Stimulated activated CD4-positive, alpha-beta T cell treated with anti-CD3 and anti-CD28 coated beads, Interleukin-15, amount 100 ng/mL, for 24 hours (primary cell): ENCODE measurements at regions not wholly inside any gene's neighbourhood (a gene's known extent, or its start where the extent isn't known, plus 50 kb on each side); places are given as distances from the start of the nearest gene placed in this dataset.

Source experiments
- DNase-seq: peaks from one replicate; pipeline ENCODE4 v3.0.0-alpha.2; 2020

DNA sequence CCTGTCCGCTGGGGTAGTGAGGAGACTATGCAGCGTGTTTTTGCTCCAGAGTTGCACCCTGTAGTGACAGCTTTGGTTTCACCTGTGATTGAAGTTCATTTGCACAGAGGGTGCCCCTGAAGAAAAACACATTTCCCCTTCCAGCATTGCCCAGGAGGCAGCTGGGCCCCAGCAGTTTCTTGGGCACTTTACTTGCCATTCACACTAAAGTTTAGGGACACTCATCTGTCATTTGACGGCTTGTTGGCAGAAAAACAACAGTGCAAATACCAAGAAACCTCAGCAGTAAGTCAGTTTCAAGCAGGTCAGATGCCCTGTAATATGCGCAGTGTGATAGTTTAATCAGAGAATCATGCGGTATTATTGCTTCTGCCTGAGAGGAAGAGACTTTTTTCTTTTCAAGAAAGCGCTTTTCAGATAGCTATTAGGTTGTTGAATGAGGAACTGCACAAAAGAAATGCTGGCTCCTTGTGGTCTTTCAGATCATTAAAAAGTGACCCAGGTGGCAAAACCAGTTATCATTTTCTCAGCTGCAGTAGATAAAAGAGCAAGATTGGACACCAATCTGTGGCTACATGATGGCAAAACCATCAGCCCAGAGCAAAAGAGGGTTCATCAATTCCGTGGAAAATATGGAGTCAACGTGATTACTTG, 136.2 kb upstream of the PUM3 start:
- DNase-seq, result no peak

- no peak for DNase-seq
Measured at GRCh38 chr9:2972475-2972874, 128.6 kb upstream of the PUM3 start.

DNA sequence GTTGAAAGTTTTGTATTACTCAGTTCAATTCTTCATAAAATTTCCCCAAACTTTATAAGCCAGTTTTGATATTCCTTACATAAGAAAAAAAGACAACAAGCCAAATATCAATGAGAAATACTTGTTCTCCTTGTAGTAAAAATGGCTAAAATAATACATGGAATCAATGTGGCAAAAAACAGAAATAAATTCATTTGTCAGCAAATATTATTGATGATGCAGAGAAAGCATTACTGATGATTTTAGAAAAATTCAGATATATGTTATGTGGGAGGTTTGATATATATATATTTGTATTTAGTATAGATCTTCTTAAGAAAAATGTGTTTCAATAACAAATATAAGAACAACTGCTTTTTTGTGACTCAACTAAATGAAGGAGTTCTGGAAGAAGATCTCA, 127.0 kb upstream of the PUM3 start:
- DNase-seq, result no peak

DNA sequence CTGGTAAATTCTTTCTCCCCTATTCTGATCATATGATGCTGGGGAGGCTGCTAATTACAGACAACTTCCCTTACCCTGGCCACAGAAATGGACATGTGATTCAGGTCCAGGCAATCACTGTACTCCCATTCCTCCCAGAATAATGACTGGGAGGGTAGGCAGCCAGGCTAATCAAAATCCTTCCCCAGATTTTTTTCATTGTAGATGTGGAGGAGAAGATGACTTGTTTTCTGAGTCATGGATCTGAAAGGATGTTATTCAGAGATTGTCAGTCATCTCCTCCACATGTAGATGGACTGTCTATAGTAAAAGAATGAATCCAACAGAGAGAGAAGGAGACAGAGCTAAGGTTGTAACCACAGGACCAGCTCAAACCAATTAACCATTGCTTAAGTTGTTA, 123.9 kb upstream of the PUM3 start:
- DNase-seq, result no peak

- DNase-seq, result no peak
Measured at GRCh38 chr9:2966565-2967300, 122.8 kb upstream of the PUM3 start.

DNA sequence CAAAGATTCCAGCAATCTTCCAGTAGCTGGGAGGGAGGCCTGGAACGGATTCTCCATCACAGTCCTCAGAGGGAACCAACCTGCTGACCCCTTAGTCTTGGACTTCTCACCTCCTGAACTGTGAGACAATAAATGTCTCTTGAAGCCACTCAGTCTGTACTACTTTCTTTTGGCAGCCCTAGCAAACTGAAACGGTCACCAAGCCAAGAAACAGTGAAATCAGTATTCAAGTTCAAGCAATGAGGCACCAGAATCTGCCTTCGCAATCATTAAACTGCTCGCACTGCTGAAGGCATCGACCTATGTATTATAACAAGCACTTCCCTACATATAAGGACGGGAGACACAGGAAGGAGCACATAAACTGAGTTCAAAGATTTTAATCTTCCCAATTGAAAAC, 120.6 kb upstream of the PUM3 start:
- DNase-seq, result no peak

- no peak for DNase-seq
Measured at GRCh38 chr9:2963307-2963706, 119.4 kb upstream of the PUM3 start.

- no peak for DNase-seq
Measured at GRCh38 chr9:2962471-2963172, 118.7 kb upstream of the PUM3 start.

DNA sequence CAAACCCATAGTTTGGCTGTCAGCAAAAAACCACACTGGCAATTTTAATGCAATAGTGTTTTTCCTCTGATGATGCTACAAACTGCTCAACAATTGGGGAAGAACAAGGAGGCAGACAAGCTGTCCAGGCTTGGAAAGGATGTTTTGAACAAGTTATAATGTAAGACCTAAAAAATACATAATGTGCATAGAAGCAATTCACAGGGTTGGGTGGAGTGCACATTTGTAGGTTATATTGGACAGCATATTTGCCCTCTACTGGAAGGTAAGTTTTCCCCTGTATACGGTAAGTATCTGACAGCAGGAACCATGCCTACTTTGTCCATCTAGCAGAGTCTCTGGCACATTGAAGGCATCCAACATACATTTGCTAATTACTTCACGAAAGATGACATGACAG, 114.3 kb upstream of the PUM3 start:
- no peak for DNase-seq

DNA sequence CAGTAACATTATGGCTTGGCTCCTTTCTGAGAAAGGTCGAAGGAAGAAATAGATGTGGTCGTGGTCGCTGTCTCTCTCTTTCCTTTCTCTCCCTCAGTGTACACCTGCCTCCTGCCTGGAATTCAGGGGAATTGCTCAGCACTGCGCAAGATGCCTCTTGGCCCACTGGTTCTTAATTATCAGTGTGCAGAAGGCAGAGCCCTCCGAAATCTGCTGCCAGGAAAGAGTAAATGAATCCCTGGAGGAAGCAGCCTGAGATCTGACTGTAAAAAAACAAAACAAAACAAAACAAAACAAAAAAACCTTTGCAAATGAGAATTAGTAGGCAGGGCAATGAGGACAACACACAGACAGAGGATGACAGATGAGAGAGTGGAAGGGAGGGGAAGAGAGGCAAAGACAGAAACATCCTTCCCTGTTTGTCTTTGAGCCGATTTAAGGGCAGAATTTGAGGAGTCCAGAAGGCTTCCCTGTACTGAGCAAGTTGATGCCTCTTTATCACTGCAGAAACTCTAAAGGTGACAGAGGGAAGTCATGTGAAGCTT, 113.8 kb upstream of the PUM3 start:
- no peak for DNase-seq

DNA sequence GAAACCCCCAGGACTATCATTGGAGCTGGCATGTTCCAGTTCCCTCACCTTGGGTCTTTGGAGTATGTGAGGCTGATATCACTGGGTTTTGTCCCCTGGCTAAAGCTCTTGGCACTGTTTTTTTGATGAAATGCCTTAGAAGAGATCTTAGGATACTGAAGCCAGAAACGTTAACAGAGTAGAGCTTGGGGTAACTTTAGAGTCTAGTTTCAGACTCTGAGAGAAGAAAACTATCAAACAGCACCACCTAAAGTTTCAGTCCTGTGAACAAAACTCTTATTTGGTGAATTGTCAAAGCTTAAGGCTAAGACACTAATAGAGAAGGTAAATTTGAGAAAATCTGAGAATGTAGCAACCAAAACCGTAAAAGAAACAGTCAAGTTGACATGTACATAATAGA, 111.7 kb upstream of the PUM3 start:
- DNase-seq, result no peak

- no peak for DNase-seq
Measured at GRCh38 chr9:2939368-2939767, 95.5 kb upstream of the PUM3 start.

DNA sequence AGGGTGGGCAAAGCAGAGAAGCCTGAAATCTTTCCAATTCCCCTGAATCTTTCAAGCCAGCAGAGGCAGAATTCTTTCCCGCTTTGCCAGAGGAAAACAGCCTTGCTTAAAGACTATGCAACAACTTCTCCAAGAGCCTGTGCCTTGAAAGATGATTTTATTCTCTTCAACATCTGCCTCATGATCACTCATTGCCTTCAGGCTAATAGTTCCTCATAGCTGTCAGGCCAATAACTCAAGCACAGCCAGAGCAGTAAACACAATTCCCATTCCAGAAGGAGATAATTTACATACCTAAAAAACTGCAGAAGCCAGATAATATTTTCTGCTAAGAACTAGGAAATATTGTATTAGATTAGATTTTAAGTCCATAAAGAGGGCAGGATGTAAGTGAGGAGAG, 92.3 kb upstream of the PUM3 start:
- DNase-seq, result no peak

GRCh38 chr9:2934883-2935282, 91.0 kb upstream of the PUM3 start:
- DNase-seq, result no peak

GRCh38 chr9:2934241-2934650, 90.4 kb upstream of the PUM3 start:
- DNase-seq, result no peak

GRCh38 chr9:2933165-2934095, 89.5 kb upstream of the PUM3 start:
- no peak for DNase-seq

- DNase-seq, result no peak
Measured at GRCh38 chr9:2928411-2928810, 84.5 kb upstream of the PUM3 start.

- DNase-seq, result no peak
Measured at GRCh38 chr9:2925016-2925415, 81.1 kb upstream of the PUM3 start.

GRCh38 chr9:2924380-2924768, 80.5 kb upstream of the PUM3 start:
- no peak for DNase-seq

GRCh38 chr9:2923766-2924379, 80.0 kb upstream of the PUM3 start:
- no peak for DNase-seq

GRCh38 chr9:2919347-2919746, 75.5 kb upstream of the PUM3 start:
- DNase-seq, result no peak

DNA sequence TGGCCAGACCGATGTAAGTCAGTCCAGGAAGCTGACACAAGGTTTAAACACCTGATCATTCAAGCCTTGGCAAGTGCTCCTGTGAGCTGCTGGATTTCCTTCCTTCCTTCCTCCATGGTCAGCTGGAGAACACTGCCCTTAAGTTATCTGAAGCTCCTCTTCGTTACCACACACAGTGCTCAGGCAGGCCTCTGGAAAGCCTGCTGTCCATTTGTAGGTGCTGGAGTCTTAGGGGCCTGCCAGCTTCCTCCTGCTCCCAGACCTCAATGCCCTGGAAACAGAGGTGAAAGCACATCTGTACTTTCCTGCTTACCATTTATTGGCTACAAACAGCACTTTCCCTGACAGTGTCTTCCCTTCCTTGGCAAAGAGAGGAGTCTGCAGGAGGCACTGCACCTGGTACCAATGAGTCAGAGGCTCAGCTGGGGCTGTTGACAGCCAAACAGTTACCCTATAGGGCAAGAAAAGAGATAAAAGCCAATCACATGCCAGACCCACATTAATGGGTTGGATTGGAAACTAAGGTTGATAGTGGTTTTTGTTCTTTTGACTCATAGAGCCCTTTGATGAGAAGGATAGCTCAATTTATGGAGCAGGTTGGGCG, 72.6 kb upstream of the PUM3 start:
- DNase-seq, result no peak
